ENCODE measurements at regions not wholly inside any gene's neighbourhood (a gene's known extent, or its start where the extent isn't known, plus 50 kb on each side); places are given as distances from the start of the nearest gene placed in this dataset.
"Not testable (repeated sequence)": the region's sequence is repeated elsewhere in the genome, so short reads cannot be mapped to it uniquely, and the experiment has no call there.

DNA sequence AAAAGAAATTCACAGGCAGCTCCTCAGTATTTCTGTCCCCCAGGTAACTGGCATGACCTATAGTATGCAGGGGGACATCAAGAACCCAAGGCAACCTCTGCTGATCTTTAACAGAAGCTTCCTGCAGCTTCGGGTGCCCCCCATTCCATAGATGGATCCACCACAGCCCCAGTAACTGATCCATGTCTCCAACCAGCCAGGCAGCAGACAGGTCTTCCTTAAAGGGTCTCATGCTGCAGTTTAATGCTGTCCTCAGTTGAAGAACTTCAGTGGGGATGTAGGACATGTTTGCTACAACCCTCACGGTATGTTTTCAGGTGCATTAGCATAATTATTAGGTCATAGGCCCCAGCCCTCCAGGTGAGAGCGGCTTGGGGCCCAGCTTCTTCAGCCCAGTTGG is 90.9 kb upstream of the OLIG2 start:
- no peak for DNase-seq

GRCh38 chr21:32940079-32941014 is 85.4 kb upstream of the OLIG2 start:
- no peak for DNase-seq

DNA sequence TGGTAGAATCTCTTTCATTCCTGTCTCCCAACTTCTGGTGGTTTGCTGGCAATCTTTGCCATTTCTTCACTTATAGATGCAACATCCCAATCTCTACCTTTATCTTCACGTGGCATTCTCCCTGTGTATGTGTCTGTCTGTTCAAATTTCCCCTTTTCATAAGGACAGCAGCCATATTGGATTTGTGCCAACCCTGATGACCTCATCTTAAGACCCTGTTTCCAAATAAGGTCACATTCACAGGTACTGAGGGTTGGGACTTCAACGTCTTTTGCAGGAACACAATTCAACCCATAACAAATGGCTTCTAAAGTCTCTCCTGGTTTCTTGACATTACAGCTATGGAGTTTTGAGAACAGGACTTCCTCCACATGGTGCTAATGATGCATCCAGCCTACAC is 84.5 kb upstream of the OLIG2 start:
- DNase-seq = no peak

- DNase-seq = no peak
These were observed 79.1 kb upstream of the OLIG2 start for GRCh38 chr21:32946654-32947053.

- DNase-seq = no peak
These were observed 78.0 kb upstream of the OLIG2 start for GRCh38 chr21:32947736-32948135.

DNA sequence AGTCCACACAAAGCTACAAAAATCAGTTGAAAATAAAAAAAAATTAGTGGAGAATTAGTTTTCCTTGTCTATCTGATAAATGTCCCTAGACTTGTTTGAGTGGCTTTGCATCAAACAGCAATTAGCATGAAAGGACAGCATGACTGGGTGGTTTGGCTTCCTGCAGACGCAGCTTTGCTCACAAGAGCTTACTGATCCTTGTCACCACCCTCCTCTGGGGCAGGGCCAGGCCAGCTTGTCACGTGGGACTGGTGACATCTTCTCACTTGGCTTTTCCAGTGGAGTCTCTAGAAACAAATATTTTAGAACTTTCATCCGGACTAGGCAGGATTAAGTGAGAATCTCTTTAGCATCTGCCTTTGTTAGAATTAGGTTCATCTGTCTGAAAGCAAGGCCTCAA is 76.0 kb upstream of the OLIG2 start:
- no peak for DNase-seq

DNA sequence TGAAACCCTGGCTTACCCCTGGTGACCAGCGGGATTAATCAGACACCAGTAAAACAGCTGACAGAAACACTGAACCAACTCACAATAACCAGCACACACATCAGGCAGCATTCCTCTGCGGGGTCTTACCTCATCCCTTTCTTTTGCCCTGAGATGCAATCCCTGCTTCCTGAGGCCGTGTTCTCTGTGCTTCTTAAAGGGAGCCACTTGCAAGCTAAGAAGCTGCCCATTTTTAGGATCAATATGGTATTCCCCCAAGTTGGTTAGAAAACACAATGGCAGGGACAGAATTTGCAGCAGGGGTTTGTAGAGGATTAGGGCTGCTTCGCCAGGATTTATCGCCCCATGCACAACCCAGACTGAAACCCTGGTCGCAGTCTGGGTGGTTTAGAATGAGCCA is 74.7 kb upstream of the OLIG2 start:
- DNase-seq = no peak

GRCh38 chr21:32954353-32954752 is 71.4 kb upstream of the OLIG2 start:
- DNase-seq = no peak

DNA sequence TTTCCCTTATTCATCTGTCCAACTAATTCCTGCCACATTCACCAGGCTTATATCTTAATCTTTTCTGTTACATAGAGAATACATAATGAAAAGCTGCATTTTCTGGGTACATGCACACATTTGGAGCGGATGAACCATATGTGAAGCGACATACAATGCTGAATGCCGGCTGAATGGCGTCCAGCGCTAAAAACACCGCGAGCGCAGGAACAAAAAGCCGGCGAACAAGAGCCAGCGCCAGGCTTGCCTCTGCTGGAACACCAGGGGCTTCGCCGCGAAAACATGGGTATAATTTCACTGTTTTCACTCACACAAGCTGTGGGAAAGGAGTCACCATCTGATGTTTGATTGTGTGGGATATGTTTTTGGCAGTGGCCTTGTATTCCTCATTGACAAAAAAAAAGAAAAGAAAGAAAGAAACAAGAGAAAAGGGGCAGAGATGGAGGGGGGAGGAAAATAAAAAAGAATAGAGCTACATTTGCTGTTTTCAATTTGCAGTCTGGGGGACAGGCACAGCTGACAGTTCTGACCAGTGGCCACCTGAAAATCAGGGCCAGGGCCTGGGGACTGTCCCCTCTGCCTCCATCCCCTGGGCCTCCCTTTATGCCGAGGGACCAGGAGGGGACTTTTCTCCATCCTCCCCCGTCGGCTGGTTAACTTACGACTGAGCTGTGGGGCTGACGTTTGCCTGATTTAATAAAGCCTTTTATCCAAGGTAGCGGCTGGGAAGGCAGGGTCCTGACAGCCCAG is 70.2 kb upstream of the OLIG2 start:
- no peak for DNase-seq

DNA sequence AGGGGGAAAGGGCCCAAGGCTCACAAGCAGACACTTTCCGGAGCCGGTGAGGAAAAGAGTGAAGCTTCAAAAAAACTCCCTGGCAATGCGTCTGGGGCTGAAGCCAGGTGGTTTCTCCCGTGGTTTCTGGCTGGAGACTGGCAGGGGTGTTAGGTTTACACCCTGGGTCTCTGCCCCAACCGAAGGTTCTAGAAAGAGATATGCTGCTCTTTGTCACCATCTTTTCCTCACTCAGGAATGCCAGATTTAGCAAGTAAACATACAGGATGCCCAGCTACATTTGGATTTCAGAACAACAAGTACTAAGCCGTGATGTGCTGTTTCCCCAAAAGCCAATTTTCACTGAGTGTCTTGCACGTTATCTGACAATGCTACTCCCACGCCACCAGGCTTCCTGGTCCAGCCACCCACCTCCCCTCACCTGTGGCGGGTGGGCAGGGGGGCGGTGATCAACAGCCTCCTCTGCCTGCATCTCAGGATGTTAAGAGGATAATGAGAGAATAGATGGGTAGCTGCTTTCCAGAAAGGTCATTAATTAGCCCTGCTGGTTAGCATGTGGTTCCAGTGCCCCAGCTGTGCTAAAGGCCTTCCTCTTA is 69.6 kb upstream of the OLIG2 start:
- DNase-seq = no peak

DNA sequence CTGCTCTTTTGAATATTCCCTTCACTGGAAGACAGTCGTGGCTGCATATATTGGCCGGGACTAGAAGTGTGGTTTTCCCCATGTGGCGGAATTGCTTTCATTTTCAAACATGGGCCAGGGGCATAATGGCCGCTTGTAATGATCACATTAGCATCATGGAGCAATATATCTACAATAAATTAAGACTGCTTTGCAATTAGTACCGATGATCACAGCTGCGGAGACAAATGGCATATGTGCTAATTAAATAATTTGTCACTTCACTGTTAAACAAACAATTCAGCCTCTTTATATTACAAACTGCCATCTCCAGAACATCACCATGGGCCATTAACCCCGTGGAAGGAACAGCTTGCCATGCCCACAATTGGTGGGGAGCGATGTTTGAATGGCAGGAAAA is 68.2 kb upstream of the OLIG2 start:
- DNase-seq = no peak

DNA sequence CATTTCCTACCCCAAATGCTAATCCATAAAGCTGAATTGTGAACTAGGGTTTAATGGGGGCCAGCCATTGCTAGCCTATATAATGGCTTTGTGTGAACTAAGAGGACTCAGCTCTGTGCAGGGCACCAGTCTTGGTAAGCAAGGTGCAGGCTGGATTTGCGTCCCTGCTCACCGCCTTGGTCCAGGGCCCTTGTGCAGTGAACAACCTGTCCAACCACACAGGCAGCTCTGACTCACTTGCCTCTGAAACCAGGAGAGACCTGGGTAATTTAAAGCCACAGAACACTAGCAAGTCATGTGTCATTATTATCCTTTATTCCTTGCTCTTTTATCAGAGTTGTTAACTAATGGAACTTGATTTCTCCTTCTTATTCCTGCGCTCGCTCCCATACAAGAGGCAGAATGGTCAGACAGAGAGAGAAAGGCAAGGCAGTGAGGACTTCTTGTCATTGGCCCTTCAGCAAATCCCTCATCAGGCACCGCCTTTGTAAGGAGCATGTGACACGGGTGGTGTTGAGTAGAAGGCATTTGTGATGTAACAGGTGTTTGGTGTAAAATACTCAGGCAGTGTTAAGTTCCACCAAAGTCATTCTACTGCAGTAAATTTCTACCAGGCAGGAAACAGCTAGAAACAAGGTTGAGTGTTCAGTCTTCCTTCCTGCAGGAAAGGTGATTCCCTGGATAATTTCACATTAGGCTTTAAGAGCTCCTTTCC is 67.3 kb upstream of the OLIG2 start:
- no peak for DNase-seq

DNA sequence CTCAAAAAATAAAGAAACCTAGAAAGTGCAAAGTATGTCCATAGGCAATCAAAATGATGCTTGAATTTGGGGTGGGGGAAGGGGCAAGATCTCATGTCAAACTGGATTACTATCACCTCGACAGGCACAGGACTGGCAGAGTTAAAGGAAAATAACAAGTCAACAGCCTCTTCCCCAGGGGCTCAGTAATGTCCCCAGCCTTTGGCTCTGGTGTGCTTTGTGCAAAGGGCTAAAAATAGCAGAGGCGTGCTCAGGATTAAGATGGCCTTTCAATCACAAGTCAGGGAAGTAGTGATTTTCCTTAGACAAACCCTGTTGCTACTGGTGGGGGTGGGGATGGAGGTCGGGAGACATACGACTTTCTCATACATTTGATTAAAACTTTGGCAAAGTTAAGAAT is 63.5 kb upstream of the OLIG2 start:
- no peak for DNase-seq

DNA sequence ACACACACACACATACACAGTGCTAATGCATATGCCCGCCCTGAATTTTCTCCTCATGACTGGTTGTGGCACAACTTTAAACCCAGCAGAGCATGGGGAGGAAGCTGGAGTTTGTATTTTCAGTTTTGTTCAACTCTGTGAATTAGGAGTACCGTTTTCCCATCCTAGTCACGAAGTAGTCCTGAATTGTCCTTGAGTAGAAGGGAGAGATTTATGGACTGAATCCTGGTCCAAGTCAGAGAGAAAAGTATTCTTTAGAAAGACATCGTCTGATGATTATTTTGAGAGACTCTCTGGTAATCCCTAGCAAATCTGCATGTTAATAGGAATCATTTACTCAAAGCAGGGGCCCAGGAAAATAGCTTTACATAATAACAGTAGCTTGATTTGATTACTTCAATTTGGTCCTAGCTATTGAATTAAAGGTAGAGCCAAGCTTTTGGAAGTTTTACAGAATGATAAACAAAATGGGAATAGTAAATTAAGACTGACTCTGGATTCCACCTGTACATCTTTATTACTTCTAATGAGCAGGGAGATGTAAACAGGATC is 60.5 kb upstream of the OLIG2 start:
- no peak for DNase-seq

GRCh38 chr21:32966120-32966519 is 59.6 kb upstream of the OLIG2 start:
- DNase-seq = no peak

DNA sequence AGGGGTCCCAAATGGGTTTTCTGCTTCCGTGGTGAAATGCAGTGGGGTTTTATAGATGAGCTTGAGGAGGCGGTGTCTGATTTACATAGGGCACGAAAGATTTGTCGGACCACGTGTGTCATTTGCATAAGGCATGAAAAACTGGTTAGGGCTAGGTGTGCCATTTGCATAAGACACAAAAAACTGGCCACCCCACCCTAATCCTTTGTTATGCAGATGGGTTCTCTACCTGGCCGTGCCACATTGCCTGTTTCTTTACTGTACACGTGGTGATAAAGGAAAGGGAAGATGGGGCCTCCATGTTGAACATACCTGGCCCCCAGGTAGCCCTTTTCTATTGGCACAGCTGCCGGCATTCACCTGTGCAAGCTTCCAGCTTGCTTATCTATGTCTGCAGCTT is 57.6 kb upstream of the OLIG2 start:
- not testable (repeated sequence) for DNase-seq

- no peak for DNase-seq
These were observed 51.1 kb upstream of the OLIG2 start for GRCh38 chr21:32974653-32975052.

DNA sequence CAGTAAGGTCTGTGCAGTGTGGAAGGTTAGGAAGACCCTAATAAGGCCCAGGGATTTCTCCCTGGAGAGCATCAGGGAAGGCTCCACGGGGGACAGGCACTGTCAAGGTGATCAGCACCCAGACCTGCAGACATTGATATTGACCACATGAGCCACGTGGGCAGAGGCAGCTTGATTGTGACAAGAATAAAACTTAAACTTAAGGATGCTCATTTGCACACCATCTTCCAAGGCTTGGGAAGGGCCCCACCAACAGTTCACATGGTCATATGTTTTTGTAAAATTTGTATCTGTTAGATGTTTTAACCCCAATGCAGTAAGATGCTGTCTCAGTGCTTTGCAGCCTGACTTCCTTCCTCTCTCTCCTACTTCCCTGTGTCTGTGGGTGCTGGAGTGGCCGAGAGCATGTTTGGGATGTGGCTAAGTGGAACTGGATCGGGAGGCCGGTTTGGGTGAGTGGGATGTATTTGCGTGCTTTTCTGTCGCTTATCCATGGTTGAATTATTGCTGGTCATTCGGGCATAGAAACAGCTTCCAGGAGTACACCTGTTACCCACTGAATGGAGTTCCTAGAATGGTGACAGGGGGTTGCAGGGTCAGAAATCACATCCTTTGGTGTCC is 49.8 kb upstream of the OLIG2 start:
- no peak for DNase-seq

All from right lung (tissue), 2 donors.